Left ventricle myocardium superior (tissue), 1 donor: ENCODE measurements at regions not wholly inside any gene's neighbourhood (a gene's known extent, or its start where the extent isn't known, plus 50 kb on each side); places are given as distances from the start of the nearest gene placed in this dataset.

Experiments
- ATAC-seq: fragments of 200-7000 bp; cut with Tn5 transposase; one replicate; pipeline ENCODE4 v1.9.1; 2020; ENCODE audit warnings: mild to moderate bottlenecking, moderate library complexity
- DNase-seq: peaks from one replicate; pipeline ENCODE4 v3.0.0-alpha.2; 2020
- intact Hi-C: fragments of 100-400 bp; cut with micrococcal nuclease; formaldehyde crosslinking; loops from one replicate; pipeline ENCODE4 v1.11.0; 2022
- donor health status: DM: no; HTN: yes; CAD: no; lungs with severe emphysema.

DNA sequence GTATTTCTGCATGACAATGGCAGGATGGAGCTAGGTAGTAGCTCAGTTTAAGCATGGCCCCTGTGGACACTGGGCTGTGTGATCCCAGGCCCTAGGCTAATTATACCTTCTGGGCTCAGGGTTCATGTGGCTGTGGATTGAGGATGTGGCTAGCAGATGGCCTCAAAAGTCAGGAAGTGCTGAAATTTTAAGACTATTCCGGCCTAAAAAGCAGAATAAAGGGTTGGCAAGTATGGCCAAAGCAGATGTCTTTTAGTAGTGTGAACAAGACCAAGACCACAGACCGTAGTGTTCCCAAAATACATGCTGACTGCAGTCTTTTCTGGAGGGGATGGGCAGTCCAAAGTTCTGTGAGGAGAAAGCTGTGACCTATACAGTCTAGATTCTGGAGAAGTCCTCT, 115.7 kb upstream of the RAG2 start:
- intact Hi-C loops, result no loop called here
- no peak for DNase-seq
- ATAC-seq, result peak; percentile 80

DNA sequence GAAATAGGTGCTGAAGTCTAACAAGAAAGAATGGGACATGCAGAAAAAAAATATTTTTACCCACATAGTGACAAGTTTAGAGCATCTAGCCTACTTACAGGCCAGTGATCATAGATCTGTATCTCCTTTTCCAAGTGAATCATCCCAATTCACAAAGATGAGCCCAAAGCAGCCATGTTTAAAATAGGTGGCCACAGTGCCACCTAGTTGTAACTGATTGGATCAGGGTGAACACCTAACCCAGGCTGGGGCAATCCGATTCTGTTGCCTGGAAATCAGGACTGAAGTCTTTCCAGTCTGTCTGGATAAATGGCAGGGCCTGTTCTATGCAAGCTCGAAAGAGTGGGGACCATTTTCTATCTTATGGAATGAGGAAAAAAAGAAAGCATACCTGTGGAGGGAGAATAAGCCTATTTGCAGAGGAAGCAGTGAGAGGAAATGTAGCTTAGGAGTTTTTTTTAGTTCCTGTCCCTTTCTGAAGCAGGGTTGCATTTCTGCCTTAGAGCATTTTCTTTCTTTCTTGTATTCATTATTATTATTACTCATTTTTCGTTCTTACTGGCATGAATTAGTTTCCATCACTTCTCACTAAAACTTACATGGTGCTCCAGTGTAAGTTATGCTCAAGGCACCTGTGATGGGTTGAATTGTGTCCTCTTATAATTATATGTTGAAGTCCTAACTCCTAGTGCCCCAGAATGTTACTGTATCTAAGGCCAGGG, 113.2 kb upstream of the RAG2 start:
- ATAC-seq (no peak), DNase-seq (no peak)
- intact Hi-C loops, result no loop called here
